Endothelial cell of umbilical vein (primary cell): ENCODE measurements at regions not wholly inside any gene's neighbourhood (a gene's known extent, or its start where the extent isn't known, plus 50 kb on each side); places are given as distances from the start of the nearest gene placed in this dataset.

Experiments
- CTCF ChIP-seq, 2 donors: IDR thresholded peaks; 1 replicate in 1 of 2; 2 replicates in 1 of 2; pipeline ENCODE4 v1.5.1; 2011; ENCODE audit warnings: low read length in 2 of 2, mild to moderate bottlenecking in 2 of 2, moderate library complexity in 2 of 2, control low read depth in 1 of 2, inconsistent platforms in 1 of 2, low read depth in 1 of 2; ENCODE audit not compliant: insufficient read depth in 1 of 2; ENCODE audit errors: extremely low read depth in 1 of 2
- EZH2 ChIP-seq: IDR thresholded peaks from 2 replicates; pipeline ENCODE4 v1.6.1; 2012; ENCODE audit warnings: borderline replicate concordance, low read depth, mild to moderate bottlenecking, moderate library complexity, low read length, inconsistent platforms; ENCODE audit not compliant: severe bottlenecking
- MYC ChIP-seq: IDR thresholded peaks from one replicate; pipeline ENCODE4 v1.6.1; 2011; ENCODE audit warnings: mild to moderate bottlenecking, low read depth, low read length
- POLR2A ChIP-seq: IDR thresholded peaks from 2 replicates; pipeline ENCODE4 v1.6.1; 2012; ENCODE audit warnings: low read depth, mild to moderate bottlenecking, control low read depth, low read length
- POLR2AphosphoS5 ChIP-seq: IDR thresholded peaks from 2 replicates; pipeline ENCODE4 v1.6.1; 2012; ENCODE audit warnings: low read depth, mild to moderate bottlenecking, control low read depth, low read length, moderate library complexity; ENCODE audit not compliant: insufficient read depth

DNA sequence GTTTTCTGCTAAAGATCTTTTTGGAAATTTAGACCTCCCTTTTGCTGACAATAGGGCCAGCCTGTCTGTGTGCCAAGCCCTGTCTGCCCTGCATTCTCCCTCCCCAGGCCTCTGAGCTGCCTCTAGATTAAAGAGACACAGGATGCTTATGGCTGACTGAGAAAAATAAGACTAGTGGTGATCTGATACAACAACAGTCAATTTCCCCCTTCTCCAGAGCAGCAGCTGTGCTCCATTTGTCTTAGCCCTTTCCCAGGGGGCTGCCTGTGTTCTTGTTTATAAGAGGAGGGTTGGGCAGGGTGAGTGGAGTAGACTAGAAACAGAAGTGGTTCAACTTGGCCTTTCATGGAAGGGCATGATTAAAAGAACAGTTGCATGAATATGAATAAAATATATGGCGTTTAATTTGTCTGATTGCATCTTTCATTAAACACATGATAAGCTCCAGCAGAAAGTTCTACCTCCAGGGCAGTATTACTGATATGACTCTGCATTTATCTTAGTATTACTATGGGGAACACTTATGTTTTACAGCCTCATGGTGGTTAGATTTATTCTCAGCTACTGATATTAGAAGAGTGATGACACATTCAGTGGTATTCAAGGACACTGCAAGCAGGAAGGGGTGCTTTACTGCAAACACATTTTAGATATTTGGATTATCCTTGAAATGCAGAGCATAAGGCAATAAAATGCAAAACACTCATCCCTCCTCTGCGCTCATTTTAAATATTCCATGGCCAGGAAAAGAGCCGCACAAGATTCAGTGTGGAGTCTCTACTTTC lies 150.2 kb upstream of the CLEC14A start:
- no peak for TF ChIP-seq POLR2A
- TF ChIP-seq EZH2, result no peak
- TF ChIP-seq MYC, result no peak
- TF ChIP-seq CTCF (IDR thresholded peaks at IDR 0.05; ENCODE audit: extremely low read depth in 1 of 2, insufficient read depth in 1 of 2, low read depth in 1 of 2, low read length in 2 of 2), result no peak
- no peak for TF ChIP-seq POLR2AphosphoS5
